Sigmoid colon (tissue), 4 donors: ENCODE measurements at regions not wholly inside any gene's neighbourhood (a gene's known extent, or its start where the extent isn't known, plus 50 kb on each side); places are given as distances from the start of the nearest gene placed in this dataset.

Source experiments
- EP300 ChIP-seq, 4 donors: sonication (generic); formaldehyde crosslinking; IDR thresholded peaks; one replicate each; pipeline ENCODE4 v1.6.1; 2017; ENCODE audit warnings: antibody characterized with exemption in 4 of 4
- POLR2A ChIP-seq, 2 donors: fragments of 450-650 bp; IDR thresholded peaks; one replicate each; pipeline ENCODE4 v1.6.1; 2016; ENCODE audit warnings: antibody characterized with exemption in 2 of 2, mild to moderate bottlenecking in 2 of 2, moderate library complexity in 2 of 2
- POLR2AphosphoS5 ChIP-seq, 4 donors: sonication (generic); formaldehyde crosslinking; IDR thresholded peaks; one replicate each; pipeline ENCODE4 v1.6.1; 2017; ENCODE audit warnings: antibody characterized with exemption in 4 of 4
- TF ChIP-seq, protein P1 (sequence below), 4 experiments: fragments of 450-650 bp in 3 of 4; fragments of 200-600 bp in 1 of 4; IDR thresholded peaks; one replicate each; pipeline ENCODE4 v1.5.1; 2016 to 2019; ENCODE audit warnings: antibody characterized with exemption in 4 of 4, mild to moderate bottlenecking in 3 of 4, moderate library complexity in 2 of 4

DNA sequence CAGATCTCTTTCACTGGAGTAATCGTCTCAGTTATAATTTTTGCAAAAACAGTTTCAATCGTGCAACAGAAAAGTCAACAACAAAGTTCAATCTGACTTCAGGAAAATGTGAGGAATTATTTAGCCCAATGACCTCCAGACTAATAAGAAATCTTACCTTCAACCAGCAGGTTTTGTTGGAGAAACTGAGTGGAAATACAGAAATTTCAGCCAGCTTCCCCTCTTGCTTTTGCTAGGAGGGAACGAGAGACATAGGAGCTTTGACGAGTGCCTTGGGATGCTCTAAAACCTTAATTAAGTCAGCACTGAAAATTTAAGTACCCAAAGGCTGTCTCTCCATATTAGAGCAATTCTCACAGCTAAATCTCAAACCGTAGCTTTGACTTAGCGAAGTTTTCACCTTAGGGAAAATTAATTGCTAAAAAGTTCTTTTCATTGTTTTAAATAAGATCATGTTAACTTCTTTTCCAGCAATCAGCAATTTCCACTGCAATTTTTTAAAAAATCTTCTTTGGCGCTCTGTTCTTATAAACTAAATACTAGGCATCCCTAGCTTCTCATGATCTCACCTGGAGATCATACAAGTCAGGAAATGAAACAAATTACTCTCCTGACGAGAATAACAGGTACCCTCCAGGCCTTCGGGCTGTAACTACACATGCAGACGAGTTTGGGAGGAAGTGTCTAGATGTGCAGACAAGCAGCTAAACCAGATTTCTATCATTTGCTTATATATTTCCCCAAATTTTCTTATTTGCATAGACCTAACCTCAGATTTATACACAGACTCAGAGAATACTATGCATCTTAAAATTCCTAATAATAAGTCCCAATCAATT lies 250.2 kb downstream of the FAM43A start:
- TF ChIP-seq, protein P1, sequence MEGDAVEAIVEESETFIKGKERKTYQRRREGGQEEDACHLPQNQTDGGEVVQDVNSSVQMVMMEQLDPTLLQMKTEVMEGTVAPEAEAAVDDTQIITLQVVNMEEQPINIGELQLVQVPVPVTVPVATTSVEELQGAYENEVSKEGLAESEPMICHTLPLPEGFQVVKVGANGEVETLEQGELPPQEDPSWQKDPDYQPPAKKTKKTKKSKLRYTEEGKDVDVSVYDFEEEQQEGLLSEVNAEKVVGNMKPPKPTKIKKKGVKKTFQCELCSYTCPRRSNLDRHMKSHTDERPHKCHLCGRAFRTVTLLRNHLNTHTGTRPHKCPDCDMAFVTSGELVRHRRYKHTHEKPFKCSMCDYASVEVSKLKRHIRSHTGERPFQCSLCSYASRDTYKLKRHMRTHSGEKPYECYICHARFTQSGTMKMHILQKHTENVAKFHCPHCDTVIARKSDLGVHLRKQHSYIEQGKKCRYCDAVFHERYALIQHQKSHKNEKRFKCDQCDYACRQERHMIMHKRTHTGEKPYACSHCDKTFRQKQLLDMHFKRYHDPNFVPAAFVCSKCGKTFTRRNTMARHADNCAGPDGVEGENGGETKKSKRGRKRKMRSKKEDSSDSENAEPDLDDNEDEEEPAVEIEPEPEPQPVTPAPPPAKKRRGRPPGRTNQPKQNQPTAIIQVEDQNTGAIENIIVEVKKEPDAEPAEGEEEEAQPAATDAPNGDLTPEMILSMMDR (IDR thresholded peaks at IDR 0.05) = no peak
- TF ChIP-seq POLR2A (IDR thresholded peaks at IDR 0.05) = no peak
- TF ChIP-seq POLR2AphosphoS5 (IDR thresholded peaks at IDR 0.05) = no peak
- no peak for TF ChIP-seq EP300 (IDR thresholded peaks at IDR 0.05)
